ENCODE measurements at regions not wholly inside any gene's neighbourhood (a gene's known extent, or its start where the extent isn't known, plus 50 kb on each side); places are given as distances from the start of the nearest gene placed in this dataset.

- DNase-seq (ENCODE audit: low spot score) = no peak
Observed at GRCh38 chr2:5352286-5352685, 339.9 kb upstream of the SOX11 start.

GRCh38 chr2:5353565-5353964, 338.6 kb upstream of the SOX11 start:
- peak; percentile 7 for DNase-seq (ENCODE audit: low spot score)

DNA sequence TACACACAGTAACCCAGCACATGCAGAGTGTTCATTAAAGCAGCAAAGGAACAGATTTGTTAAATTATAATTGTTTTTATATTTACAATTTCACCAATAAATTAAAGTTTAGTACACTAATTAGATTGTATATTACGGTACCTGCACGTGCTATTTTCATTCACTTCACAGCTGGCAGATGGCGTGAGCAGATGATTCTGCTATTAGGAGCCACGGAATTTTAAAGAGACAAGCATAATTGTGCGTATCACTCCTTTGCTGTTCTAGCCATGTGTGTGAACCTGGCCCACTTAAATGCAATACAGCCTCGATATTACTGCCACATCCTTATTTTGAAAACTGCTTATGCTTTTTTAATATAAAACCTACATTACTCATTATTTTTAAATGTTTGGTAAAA, 332.8 kb upstream of the SOX11 start:
- DNase-seq (ENCODE audit: low spot score) = no peak

DNA sequence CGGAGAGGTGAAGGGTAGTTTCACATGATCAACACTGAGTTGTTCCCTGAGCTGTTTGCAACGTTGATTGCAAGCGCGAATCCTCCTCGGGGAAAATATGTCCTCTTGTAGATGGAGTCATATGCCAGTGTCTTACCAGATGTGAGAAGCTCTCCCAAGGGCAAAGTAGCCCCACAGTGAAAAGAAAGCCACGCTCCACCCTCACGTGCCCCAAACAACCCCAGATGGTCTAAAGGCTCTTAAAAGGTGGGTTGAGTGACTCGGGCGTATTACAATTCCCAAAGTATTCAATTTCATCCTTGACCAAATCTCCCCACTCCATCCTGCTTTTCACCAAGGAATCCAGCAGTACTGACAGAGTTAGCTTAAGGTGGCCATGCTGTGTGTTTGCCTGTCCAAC, 332.1 kb upstream of the SOX11 start:
- DNase-seq (ENCODE audit: low spot score) = no peak

DNA sequence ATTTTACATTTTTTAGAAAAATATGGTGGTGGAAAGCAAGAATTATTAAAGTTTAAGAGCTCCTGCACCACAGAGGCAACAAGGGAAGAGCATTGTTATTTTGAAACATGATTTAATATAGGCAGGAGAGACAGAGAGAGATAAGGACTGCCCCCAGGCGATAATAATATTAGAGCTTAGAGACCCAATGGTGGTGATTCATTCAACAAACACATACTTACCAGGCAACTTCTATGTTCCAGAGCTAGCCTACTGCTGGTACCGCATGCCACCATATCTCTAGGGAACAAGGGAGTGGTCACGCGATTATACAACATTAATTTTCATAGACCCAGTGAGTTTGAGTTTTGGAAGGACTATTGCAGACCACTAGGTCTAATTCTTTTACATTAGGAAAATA, 327.8 kb upstream of the SOX11 start:
- DNase-seq (ENCODE audit: low spot score) = no peak

GRCh38 chr2:5365871-5366461, 326.2 kb upstream of the SOX11 start:
- peak; percentile 62 for DNase-seq (ENCODE audit: low spot score)

DNA sequence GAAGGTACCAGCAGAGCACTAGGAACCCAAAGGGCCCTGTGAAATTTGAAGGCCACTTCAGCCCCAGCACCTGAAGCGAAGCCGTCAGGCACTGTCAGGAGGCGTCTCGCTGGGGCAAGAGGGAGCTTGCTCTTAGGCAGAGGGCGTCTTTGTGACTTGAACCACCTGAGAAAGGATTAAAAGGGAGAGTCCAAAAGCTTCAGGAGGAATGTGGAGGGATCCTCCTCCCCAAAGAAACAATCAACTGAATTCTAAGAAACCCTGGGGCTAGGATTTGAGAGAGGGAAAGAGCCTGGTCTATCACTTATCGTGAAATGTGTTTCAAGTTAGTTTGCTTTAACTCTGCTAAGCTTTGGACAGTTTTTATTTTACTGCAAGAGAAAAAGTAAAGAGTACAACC, 324.9 kb upstream of the SOX11 start:
- no peak for DNase-seq (ENCODE audit: low spot score)

GRCh38 chr2:5368263-5368662, 323.9 kb upstream of the SOX11 start:
- no peak for DNase-seq (ENCODE audit: low spot score)

DNA sequence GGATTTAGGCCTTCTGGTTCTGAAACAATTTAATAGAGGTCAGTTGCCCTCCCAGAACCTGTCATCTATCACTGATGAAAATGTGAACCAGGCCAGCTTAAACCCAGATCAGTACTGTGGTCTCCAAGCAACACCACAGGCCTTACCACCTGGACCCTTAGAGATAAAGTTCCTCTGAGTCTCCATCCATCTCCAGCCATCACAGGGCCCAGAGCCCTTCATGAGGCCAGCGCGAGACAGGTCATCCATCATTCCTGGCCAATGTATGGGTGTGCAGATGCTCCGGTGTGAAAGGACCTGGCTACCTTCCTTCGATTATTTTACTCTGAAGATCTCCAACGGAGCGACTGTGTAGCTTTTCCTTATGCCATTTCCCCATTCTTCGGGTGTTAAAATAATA, 322.7 kb upstream of the SOX11 start:
- DNase-seq (ENCODE audit: low spot score) = no peak

DNA sequence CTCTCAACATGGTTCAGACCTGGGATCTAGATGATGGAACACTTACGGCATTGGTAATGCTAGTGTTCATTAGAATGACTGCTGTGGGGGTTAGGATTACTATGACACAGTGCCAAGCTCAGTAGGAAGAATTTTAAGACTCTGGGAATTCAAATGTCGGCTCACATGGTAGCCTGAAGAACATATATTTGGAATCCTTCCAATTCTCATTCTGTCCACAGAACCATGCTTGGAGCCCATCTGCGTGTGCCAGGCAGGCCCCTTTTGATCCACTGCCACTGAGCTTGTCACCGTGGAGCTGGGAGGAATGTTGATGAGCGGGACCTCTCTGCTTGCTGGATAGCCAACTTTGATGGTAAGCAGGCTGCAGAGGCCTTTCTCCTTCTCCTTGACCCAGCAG, 322.0 kb upstream of the SOX11 start:
- DNase-seq (ENCODE audit: low spot score) = no peak

DNA sequence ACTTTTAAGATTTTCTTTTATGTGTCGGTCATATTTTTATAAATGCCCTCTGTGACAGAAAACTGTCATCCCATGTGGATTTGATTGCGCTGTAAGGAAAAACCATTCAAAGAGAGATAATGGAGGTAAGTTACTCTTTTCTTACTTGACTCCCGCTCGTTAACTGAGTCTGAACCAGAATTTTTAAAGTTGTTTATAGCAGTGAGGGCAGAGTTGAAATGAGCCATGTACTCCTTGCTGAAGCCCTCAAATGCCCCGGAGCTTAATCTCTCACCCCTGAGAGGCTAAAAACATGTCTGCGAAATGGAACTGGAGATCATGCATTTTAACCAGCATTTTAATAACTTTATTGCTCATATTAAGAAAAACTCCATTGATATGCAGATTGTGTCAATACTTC, 320.0 kb upstream of the SOX11 start:
- DNase-seq (ENCODE audit: low spot score) = no peak

- DNase-seq (ENCODE audit: low spot score) = no peak
Observed at GRCh38 chr2:5373200-5373599, 319.0 kb upstream of the SOX11 start.

DNA sequence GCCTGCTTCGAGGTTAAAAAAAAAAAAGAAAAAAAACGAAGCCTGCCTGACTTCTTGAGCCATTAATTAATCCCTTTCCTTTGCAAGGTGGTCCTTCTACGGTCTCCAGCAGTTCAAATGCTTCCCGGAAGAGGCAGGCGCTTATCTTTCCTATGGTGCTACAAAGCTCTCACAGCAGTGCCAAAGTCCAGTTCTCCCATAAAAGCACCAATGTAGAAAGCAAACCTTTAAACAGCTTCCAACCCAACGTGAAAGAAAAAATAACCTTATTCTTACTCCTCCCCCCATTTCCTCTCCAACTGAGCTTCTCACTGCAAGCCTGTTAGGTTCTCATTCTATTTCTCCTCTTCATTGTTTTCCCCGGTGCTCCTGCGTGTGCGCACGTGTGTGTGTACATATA, 317.4 kb upstream of the SOX11 start:
- DNase-seq (ENCODE audit: low spot score) = no peak

- no peak for DNase-seq (ENCODE audit: low spot score)
Observed at GRCh38 chr2:5377323-5377722, 314.9 kb upstream of the SOX11 start.

- DNase-seq (ENCODE audit: low spot score) = no peak
Observed at GRCh38 chr2:5379811-5380210, 312.4 kb upstream of the SOX11 start.

- DNase-seq (ENCODE audit: low spot score) = no peak
Observed at GRCh38 chr2:5385596-5385995, 306.6 kb upstream of the SOX11 start.

GRCh38 chr2:5387406-5387805, 304.8 kb upstream of the SOX11 start:
- no peak for DNase-seq (ENCODE audit: low spot score)

DNA sequence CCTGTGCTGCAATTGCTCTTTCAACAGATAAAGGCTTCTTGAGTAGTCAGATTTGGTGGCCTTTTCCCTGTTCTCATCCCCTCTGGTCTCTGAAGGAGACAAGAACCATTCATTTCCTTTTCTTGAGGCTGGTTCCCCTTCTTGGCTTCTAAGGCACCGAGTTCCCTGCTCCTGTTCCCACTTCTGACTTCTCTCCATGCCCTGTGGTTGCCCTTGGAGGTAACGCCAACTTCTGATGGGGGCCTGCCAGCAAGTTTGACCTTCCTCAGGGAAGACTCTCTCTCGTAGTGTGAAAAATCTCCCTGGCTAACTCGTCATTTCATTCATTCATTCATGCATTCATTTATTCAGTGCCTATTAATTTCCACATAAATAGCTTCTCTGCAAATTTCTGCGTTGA, 302.4 kb upstream of the SOX11 start:
- no peak for DNase-seq (ENCODE audit: low spot score)

DNA sequence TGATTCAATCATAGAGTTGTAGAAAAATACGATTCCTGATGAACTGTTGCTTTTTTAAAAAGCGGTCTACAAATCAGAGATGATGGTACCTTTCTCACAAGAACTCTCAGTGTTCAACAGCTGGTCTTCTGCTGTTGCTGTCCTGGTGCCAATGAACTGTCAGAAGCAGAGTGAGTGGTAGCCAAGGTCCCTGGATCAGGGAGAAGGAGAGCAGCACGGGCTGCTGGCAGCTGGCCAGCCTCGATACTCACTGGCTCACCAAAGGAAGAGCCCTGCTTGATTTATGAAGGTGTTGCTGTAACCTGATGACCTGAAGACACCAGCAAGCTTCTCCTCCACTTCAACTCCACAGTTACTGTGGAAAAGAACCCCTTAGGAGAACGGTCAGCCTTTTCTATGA, 300.8 kb upstream of the SOX11 start:
- no peak for DNase-seq (ENCODE audit: low spot score)

DNA sequence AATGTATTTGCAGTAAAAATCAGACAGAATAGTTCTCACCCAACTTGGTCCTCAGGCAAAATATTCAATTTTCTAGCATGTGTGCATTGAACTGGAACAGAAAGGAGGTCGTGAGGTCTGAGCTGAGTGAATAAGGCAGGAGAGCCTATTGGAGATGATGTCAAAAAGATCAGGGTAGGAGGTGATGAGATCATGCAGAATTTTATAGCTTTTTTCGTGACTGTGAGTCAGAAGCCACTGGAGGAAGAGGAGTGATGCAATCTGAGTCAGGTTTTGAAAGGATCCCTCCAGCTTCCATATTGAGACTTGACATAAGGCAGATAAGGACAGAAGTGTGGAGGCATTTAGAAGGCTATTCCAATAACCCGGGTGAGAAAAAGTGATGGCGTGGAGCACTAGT, 299.5 kb upstream of the SOX11 start:
- DNase-seq (ENCODE audit: low spot score) = no peak

- no peak for DNase-seq (ENCODE audit: low spot score)
Observed at GRCh38 chr2:5393474-5393873, 298.7 kb upstream of the SOX11 start.

DNA sequence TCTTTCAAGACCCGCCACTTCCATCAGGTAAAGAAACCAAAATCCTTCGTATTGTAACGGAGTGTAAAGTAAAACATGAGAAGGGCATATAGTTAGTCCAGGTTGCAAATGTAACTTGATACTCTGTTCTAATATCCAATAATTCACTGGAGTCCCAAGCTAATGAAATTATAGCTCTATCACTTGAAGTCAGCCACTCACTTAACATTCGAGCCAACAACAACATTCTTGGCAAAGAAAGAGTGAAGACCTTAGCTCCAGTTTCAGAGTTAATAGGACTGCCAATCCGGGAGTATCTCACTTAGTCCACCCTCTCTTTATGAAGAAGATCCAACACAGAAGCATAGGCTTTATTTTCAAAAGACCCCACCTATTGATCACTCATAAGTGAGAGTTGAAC, 298.0 kb upstream of the SOX11 start:
- no peak for DNase-seq (ENCODE audit: low spot score)

DNA sequence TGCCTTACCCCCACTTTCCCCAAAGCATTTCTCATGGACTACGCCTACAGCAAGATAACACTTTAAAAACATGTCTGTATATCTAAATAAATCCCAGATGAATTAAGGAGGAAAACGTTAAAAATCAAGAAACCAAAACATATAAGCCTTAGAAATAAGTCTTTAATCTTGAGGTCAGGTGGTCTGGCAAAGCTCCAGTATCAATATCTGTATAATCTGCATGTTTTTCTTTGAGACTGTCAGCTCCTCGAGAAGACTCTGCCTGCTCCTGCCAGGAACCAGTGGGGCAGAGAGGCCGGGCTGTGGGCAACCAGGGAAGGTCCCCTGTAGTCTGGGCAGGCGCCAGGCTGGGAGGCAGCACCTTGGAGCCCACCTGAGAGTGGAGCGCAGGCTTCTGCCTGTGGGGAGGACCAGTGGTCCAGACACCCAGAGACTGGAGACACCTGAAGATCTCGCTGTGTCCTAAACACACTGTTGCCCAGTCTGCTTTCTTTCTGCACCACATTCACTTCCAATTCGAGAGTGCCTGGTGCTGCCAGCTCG, 291.0 kb upstream of the SOX11 start:
- no peak for DNase-seq (ENCODE audit: low spot score)

DNA sequence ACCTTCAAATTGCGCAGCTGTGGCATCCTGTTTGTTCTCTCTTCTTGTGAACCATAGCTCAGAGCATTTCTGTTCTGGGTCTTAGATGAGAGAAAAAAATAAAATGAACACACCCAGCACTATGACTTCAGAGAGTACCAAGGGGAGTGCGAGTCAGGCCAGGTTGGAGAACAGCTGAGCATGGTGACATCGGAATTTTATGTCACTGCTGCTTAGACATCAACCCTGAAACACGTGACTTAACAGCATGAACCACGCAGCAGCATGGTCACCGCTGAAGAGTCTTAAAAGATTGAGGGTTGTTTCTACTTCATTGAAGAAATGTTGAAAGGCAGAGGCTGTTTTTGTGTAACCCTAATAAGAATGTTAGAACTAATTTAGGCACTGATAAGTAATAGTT, 288.8 kb upstream of the SOX11 start:
- DNase-seq (ENCODE audit: low spot score) = no peak

Measured in pons (tissue), 1 donor.